DMS 273 (cell line): ENCODE measurements at regions not wholly inside any gene's neighbourhood (a gene's known extent, or its start where the extent isn't known, plus 50 kb on each side); places are given as distances from the start of the nearest gene placed in this dataset.
A peak's percentile ranks its signal among the peaks of the same experiment; 100 is the strongest.

Source experiments
- DNase-seq: peaks from one replicate; lab custom pipeline; 2025; ENCODE audit not compliant: unreplicated experiment; lab: John Stamatoyannopoulos, UW

DNA sequence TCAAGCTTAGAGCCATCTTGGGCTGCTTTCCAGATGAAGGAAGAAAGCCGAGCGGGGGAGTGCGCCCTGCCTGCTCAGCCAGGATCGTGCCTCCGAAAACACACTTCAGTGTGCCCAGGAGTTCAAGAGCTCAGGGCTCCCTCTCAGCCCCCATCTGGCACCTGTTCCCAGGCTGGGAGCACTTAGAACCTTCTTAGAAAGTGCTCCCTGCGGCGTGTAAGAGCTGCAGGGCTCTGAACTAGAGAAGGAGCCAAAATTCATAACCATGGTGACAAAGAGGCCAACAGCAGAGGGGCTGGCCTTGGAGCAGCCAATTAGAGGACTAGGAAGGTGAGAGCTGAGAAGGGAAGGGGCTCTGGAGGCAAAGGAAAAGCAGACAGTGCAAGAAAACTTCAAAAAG, 59.0 kb upstream of the TNRC6C start:
- peak; percentile 56 for DNase-seq

DNA sequence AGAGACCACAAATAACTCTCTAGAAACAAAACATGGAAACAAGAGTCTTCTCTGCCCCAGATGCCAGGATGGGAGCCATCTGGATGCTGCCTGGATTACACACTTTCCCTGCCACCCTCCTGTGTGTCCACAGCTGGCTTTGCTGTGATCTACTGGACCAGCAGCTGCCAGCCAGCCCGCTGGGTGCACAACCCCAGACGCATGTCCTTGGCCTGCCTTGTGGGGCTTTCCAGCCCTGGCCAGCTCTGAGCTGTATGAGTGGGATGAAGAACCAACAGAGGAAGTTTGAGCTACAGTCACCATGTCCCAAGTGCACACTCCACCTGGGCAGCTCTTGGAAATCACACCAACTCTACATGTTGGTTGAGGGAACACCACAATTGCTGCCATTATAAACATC, 57.0 kb upstream of the TNRC6C start:
- DNase-seq, result peak; percentile 73

DNA sequence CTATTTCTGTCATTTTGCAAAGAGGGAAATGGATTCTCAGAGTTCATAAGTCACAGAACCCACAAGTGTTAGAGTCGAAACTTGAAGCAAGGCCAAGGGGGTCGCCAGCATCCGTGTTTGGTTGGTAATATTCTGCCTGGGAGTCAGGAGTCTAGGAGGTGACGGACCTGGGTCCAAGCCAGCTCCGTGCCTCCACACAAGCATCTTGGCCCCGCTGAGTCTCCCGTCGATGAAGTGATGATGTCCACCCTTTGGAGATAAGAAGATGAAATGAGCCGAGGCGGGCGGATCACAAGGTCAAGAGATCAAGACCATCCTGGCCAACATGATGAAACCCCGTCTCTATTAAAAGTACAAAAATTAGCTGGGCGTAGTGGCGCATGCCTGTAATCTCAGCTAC, 53.2 kb upstream of the TNRC6C start:
- DNase-seq, result no peak

DNA sequence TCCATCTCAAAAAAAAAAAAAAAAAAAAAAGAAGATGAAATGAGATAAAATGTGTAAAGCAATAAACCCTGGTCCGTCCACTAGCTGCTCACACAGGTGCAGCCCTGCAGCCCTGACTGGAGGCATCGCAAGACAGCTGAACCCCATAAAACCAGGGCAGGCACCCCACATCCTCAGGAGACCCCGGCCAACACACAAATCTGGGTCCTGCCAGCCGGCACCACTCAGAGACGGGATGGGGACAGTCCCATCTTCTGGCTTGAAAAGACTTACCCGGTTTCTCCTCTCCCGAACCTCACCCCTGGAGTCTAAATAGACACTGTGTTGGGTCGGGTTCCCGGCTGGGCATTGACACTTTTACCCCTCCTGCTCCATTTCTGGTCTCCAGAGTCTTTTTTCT, 52.7 kb upstream of the TNRC6C start:
- DNase-seq, result no peak

DNA sequence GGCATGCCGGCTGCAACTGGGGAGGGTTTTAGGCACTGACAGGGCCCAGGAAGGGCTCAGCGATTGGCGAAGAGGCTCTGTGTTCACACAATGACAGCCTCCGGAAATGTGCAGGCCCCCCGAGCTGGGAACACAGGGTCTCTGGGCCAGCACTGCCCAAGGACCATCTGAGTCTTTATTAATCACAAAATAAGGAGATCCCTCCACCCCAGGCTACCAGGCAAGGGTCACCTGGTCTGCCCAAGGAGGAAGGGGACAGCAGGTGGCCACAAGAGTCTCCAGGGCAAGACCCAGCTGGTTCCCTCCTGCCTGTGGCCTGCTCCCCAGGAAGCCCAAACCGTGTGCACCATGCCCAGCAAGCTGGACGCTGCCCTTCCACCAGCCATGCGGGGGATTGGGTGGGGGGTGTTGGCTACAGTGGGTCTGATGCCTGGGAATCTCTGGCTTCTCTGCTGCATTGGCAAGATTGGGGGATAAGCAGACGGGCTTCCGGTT, 52.1 kb upstream of the TNRC6C start:
- DNase-seq, result no peak

DNA sequence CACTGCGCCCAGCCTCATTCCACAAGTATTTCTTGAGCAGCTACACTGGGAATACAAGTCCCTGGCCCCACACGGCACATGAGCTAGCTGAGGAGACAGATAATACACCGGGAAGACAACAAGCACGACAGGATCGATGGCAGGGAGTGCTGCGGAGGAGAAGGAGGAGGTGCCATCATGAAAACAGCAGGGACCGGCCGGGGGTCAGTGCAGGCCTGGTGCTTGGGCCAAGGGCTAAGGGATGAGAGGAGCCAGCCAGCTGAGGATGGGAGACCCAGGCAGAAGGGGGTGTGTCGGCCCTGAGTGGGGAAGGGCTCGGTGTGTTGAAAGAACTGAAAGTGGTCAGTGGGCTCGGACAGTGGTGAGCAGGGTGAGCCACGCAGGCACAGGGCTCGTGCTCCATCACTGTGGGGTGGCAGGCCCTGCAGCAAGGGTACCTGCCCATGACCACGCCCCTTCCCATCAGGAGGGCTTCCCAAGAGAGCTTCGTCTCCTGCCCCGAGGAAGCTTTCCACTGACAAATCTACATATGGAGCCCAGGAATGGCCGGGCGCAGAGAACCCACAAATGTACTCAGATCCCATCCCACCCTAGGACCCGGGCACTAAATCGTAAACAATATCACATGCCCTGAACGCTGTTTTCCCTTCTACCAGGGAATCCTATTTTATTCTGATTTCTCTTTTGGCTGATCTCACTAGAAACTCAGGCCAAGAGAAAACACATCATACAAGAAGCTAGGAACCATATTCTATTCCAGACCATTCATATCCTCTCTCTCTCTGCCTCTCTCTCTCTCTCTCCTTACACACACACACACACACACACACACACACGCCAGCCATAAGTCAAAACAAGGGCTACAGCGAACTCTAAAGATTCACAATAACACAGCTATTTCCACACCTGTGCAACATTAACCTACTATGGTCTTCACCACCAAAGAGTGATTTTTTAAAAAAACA, 50.7 kb upstream of the TNRC6C start:
- DNase-seq, result no peak

DNA sequence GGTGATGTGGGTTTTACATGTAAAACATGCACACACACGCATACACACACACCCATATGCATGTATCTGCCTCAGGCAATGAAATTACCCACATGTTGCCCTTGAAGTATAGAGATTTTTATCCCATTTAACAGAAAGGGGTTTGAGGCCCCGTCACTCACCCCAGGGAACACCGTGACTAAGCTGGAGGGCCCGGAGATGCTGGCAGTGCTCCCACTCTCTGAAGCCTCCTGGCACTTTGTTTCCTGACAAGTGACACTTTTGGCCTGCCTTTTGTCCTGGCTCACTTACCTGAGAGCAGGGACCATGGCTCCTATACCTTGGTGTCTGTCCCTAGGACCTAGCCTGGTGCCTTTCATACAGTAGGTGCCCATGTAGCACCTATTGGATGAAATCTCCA, 50.0 kb upstream of the TNRC6C start:
- no peak for DNase-seq
